ENCODE measurements at regions not wholly inside any gene's neighbourhood (a gene's known extent, or its start where the extent isn't known, plus 50 kb on each side); places are given as distances from the start of the nearest gene placed in this dataset.

GRCh38 chr2:59889305-59889704, 664.1 kb downstream of the BCL11A start:
- no peak overlapping the region for H2AFZ ChIP-seq (ENCODE audit: low read length)
- no peaks in the 10 kb centered on the region for H3K36me3 ChIP-seq (ENCODE audit: insufficient read depth, low read length)
- no peaks in the 10 kb centered on the region for H4K20me1 ChIP-seq (ENCODE audit: insufficient read depth, low read length)
- no peak for DNase-seq (ENCODE audit: insufficient read length, low spot score, missing footprints)
- H3K79me2 ChIP-seq (ENCODE audit: insufficient read depth, low read length): no peaks in the 10 kb centered on the region
- H3K4me1 ChIP-seq (ENCODE audit: insufficient read depth, low read length): no peaks in the 10 kb centered on the region
- H3K4me3 ChIP-seq (ENCODE audit: insufficient read depth, low read length): no peak overlapping the region
- no peak overlapping the region for H3K27ac ChIP-seq (ENCODE audit: low read depth, low read length)
- H3K27me3 ChIP-seq (ENCODE audit: insufficient read depth, low read length): no peaks in the 10 kb centered on the region
- H3K4me2 ChIP-seq (ENCODE audit: insufficient read depth, low read length): no peak overlapping the region
- TF ChIP-seq CTCF (IDR thresholded peaks at IDR 0.05; ENCODE audit: extremely low read depth, low read depth, low read length): no peak
- no peaks in the 10 kb centered on the region for H3K9me3 ChIP-seq (ENCODE audit: low read depth, low read length)

- Histone ChIP-seq H3K79me2 (ENCODE audit: insufficient read depth, low read length) (no peaks in the 10 kb centered on the region), H2AFZ (ENCODE audit: low read length) (no peak overlapping the region), H3K27me3 (ENCODE audit: insufficient read depth, low read length) (no peaks in the 10 kb centered on the region), H3K4me1 (ENCODE audit: insufficient read depth, low read length) (no peaks in the 10 kb centered on the region), H3K4me3 (ENCODE audit: insufficient read depth, low read length) (no peak overlapping the region), H4K20me1 (ENCODE audit: insufficient read depth, low read length) (no peaks in the 10 kb centered on the region), H3K36me3 (ENCODE audit: insufficient read depth, low read length) (no peaks in the 10 kb centered on the region), H3K9me3 (ENCODE audit: low read depth, low read length) (no peaks in the 10 kb centered on the region), H3K4me2 (ENCODE audit: insufficient read depth, low read length) (no peak overlapping the region), H3K27ac (ENCODE audit: low read depth, low read length) (no peak overlapping the region)
- DNase-seq (ENCODE audit: insufficient read length, low spot score, missing footprints): no peak
- TF ChIP-seq CTCF (IDR thresholded peaks at IDR 0.05; ENCODE audit: extremely low read depth, low read depth, low read length): no peak
Measured at GRCh38 chr2:59888706-59889105, 664.7 kb downstream of the BCL11A start.

GRCh38 chr2:59888015-59888414, 665.4 kb downstream of the BCL11A start:
- no peaks in the 10 kb centered on the region for H3K79me2 ChIP-seq (ENCODE audit: insufficient read depth, low read length)
- H2AFZ ChIP-seq (ENCODE audit: low read length): no peak overlapping the region
- no peaks in the 10 kb centered on the region for H4K20me1 ChIP-seq (ENCODE audit: insufficient read depth, low read length)
- no peak overlapping the region for H3K27ac ChIP-seq (ENCODE audit: low read depth, low read length)
- no peak for DNase-seq (ENCODE audit: insufficient read length, low spot score, missing footprints)
- H3K4me2 ChIP-seq (ENCODE audit: insufficient read depth, low read length): no peak overlapping the region
- H3K36me3 ChIP-seq (ENCODE audit: insufficient read depth, low read length): no peaks in the 10 kb centered on the region
- no peaks in the 10 kb centered on the region for H3K9me3 ChIP-seq (ENCODE audit: low read depth, low read length)
- no peak for TF ChIP-seq CTCF (IDR thresholded peaks at IDR 0.05; ENCODE audit: extremely low read depth, low read depth, low read length)
- H3K4me1 ChIP-seq (ENCODE audit: insufficient read depth, low read length): no peaks in the 10 kb centered on the region
- H3K4me3 ChIP-seq (ENCODE audit: insufficient read depth, low read length): no peak overlapping the region
- no peaks in the 10 kb centered on the region for H3K27me3 ChIP-seq (ENCODE audit: insufficient read depth, low read length)

- no peak for DNase-seq (ENCODE audit: insufficient read length, low spot score, missing footprints)
- no peak for TF ChIP-seq CTCF (IDR thresholded peaks at IDR 0.05; ENCODE audit: extremely low read depth, low read depth, low read length)
- no peaks in the 10 kb centered on the region for H3K9me3 ChIP-seq (ENCODE audit: low read depth, low read length)
- H4K20me1 ChIP-seq (ENCODE audit: insufficient read depth, low read length): no peaks in the 10 kb centered on the region
- H3K27ac ChIP-seq (ENCODE audit: low read depth, low read length): no peak overlapping the region
- no peak overlapping the region for H3K4me3 ChIP-seq (ENCODE audit: insufficient read depth, low read length)
- no peak overlapping the region for H2AFZ ChIP-seq (ENCODE audit: low read length)
- no peak overlapping the region for H3K4me2 ChIP-seq (ENCODE audit: insufficient read depth, low read length)
- no peaks in the 10 kb centered on the region for H3K79me2 ChIP-seq (ENCODE audit: insufficient read depth, low read length)
- H3K36me3 ChIP-seq (ENCODE audit: insufficient read depth, low read length): no peaks in the 10 kb centered on the region
- H3K4me1 ChIP-seq (ENCODE audit: insufficient read depth, low read length): no peaks in the 10 kb centered on the region
- no peaks in the 10 kb centered on the region for H3K27me3 ChIP-seq (ENCODE audit: insufficient read depth, low read length)
Measured at GRCh38 chr2:59887366-59887765, 666.1 kb downstream of the BCL11A start.

All from osteoblast (primary cell).